ENCODE measurements at regions not wholly inside any gene's neighbourhood (a gene's known extent, or its start where the extent isn't known, plus 50 kb on each side); places are given as distances from the start of the nearest gene placed in this dataset.

DNA sequence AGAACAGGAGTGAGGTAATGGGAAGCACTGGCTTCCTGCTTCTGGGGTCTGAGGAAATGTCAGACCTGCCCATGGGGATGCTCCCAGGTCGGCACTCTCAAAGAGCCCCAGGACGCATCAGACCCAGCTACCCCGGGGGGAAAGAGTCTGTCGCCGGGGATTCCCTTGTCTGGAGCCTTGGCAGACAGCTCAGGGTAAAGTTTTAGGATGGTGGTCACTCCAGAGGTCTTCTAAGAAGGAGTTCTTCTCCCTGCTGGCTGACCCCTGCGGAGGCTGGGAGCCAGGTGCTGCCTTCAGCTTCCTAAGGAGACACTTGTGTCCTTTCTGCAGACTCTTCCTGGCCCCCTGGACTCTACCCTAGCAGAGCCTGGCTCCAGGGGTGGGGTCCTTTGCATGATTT lies 61.9 kb upstream of the PSEN2 start:
- Mint-ChIP-seq H3K27ac (ENCODE audit: unreplicated experiment) (no peak overlapping the region), H3K9me3 (ENCODE audit: low read depth) (no peaks in the 10 kb centered on the region), H3K27me3 (ENCODE audit: low read depth) (no peaks in the 10 kb centered on the region), H3K36me3 (ENCODE audit: low read depth) (no peaks in the 10 kb centered on the region), H3K4me3 (ENCODE audit: unreplicated experiment) (no peak overlapping the region), H3K4me1 (ENCODE audit: low read depth) (peaks cover 16% of the 10 kb centered on the region)
- no peak for DNase-seq (ENCODE audit: low spot score)
- TF ChIP-seq, protein P1, sequence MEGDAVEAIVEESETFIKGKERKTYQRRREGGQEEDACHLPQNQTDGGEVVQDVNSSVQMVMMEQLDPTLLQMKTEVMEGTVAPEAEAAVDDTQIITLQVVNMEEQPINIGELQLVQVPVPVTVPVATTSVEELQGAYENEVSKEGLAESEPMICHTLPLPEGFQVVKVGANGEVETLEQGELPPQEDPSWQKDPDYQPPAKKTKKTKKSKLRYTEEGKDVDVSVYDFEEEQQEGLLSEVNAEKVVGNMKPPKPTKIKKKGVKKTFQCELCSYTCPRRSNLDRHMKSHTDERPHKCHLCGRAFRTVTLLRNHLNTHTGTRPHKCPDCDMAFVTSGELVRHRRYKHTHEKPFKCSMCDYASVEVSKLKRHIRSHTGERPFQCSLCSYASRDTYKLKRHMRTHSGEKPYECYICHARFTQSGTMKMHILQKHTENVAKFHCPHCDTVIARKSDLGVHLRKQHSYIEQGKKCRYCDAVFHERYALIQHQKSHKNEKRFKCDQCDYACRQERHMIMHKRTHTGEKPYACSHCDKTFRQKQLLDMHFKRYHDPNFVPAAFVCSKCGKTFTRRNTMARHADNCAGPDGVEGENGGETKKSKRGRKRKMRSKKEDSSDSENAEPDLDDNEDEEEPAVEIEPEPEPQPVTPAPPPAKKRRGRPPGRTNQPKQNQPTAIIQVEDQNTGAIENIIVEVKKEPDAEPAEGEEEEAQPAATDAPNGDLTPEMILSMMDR (IDR thresholded peaks at IDR 0.05) = no peak

DNA sequence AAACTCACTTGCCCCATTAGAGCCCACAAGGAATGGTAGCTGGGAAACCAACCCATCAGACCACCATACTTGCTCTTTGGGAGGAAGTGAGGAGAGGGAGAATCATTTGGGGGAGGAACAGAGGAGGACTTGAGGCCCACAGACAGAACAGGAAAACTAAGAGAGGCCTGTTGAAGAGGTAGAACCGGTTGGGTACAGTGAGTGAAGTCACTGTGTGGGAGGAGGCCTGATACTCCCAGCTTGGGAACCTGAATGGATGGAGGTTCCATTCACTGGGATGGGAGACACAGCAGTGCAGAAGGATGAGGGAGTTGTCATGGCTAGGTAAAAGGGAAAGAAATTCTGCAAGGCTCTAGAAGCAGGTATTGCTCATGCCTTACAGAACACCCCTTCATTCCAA lies 63.4 kb upstream of the PSEN2 start:
- Mint-ChIP-seq H3K9me3 (ENCODE audit: low read depth) (no peaks in the 10 kb centered on the region), H3K36me3 (ENCODE audit: low read depth) (no peaks in the 10 kb centered on the region), H3K4me3 (ENCODE audit: unreplicated experiment) (no peak overlapping the region), H3K27ac (ENCODE audit: unreplicated experiment) (no peak overlapping the region), H3K4me1 (ENCODE audit: low read depth) (peaks cover 16% of the 10 kb centered on the region), H3K27me3 (ENCODE audit: low read depth) (no peaks in the 10 kb centered on the region)
- DNase-seq (ENCODE audit: low spot score) = no peak
- TF ChIP-seq, protein P1 (IDR thresholded peaks at IDR 0.05) = no peak

DNA sequence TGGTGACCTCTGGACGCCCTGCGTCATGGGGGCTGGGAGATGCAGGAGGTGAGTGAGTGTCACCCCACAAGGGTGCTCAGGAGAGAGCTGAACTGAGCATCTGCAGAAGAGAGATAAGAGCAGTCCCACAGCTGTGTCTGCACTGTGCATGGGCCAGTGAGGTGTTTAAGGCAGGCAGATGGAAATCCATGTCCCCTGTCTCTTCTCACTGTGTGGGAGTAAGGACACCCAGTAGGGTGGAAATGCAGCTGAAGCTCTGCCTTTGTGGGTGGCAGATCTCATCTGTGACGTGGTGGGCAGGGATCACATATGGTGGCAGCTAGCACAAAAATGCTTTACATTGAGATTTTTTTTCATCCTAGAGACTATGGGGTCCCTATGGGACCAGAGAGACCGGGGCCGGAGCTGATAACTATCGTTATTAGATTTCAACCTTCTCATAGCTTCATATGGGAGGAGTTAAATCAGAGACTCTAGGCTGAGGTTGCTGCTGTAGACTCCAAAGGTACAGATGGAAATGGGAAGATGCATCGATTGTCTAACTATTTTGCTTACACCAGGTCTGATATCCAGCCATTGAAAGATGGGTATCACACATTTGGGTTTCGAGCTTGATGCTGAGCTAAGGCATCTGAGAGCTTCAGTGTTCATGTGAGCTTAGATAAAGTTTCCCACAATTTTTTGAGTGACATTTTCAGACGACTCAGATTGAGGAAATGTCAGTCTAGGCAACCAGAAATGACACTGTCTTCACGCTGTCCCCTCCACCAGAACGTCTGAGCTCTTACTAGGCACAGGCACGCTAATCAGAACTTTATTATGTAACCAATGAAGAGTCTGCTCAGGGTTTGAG lies 65.3 kb upstream of the PSEN2 start:
- TF ChIP-seq, protein P1 (IDR thresholded peaks at IDR 0.05) = no peak
- Mint-ChIP-seq H3K27me3 (ENCODE audit: low read depth) (no peaks in the 10 kb centered on the region), H3K4me3 (ENCODE audit: unreplicated experiment) (no peak overlapping the region), H3K36me3 (ENCODE audit: low read depth) (no peaks in the 10 kb centered on the region), H3K4me1 (ENCODE audit: low read depth) (peaks cover 6% of the 10 kb centered on the region), H3K9me3 (ENCODE audit: low read depth) (no peaks in the 10 kb centered on the region), H3K27ac (ENCODE audit: unreplicated experiment) (no peak overlapping the region)
- no peak for DNase-seq (ENCODE audit: low spot score)

DNA sequence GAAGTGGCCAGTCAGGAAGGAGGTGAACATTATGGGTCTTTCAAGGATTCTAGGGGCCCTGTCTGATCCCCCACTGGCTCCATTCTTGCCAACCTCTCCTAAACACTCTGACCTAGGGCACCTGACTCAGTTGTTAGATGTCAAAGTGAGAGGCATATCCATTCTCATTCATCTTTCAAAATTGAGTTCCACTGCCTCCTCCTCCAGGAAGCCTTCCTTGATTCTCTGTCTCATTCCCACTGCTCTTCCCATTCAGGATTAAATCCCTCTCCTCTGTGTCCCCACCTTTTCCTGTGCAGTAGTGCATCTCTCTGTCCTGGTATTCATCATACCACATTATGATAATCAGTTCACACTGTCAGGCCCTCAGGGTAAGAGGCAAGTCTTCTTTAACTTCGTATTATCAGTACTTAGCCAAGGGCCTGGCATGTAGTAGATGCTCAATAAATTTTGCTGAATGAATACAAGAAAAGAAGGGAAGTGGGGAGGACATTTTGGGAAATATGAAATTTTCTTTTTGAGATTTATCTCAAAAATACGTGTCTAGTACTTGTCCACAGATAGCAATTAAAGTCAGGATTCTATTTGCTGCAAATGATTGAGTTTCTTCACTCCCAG lies 61.8 kb upstream of the ITPKB start:
- TF ChIP-seq, protein P1 (IDR thresholded peaks at IDR 0.05) = no peak
- H3K27ac Mint-ChIP-seq (ENCODE audit: unreplicated experiment) = no peak overlapping the region
- no peaks in the 10 kb centered on the region for H3K4me1 Mint-ChIP-seq (ENCODE audit: low read depth)
- no peaks in the 10 kb centered on the region for H3K9me3 Mint-ChIP-seq (ENCODE audit: low read depth)
- no peaks in the 10 kb centered on the region for H3K36me3 Mint-ChIP-seq (ENCODE audit: low read depth)
- DNase-seq (ENCODE audit: low spot score) = no peak
- H3K27me3 Mint-ChIP-seq (ENCODE audit: low read depth) = peaks cover 2% of the 10 kb centered on the region
- no peak overlapping the region for H3K4me3 Mint-ChIP-seq (ENCODE audit: unreplicated experiment)

DNA sequence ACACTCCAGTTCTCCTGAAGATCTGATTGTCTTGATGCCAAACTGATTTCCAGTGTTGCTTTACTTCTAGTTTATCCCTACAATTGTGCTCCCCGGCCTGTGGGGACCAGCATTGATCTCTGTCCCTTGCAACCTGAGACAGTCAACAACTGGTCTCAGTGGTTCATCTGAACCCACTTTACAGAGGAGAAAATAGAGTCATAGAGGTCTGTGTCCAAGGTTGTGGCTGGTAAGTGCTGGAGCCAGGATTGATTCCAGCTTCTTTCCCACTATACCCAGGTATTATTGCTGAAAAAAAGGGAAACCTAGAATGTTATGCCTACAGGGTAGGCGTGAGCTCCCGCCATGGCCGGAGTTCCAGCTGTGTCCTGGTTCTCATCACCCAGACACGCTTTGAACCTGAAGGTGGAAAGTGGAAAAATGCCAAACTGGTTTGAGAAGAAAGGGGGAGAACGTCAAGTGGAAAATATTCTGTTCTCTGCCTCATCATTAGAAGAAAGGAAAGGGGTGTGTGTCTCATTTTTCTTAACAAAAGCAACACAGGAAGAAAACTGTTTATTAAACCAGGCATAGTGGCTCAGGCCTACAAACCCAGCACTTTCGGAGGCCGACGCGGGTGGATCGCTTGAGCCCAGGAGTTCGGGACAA lies 60.7 kb upstream of the ITPKB start:
- Mint-ChIP-seq H3K27ac (ENCODE audit: unreplicated experiment) (no peak overlapping the region), H3K9me3 (ENCODE audit: low read depth) (no peaks in the 10 kb centered on the region), H3K36me3 (ENCODE audit: low read depth) (no peaks in the 10 kb centered on the region), H3K4me1 (ENCODE audit: low read depth) (no peaks in the 10 kb centered on the region), H3K4me3 (ENCODE audit: unreplicated experiment) (no peak overlapping the region), H3K27me3 (ENCODE audit: low read depth) (peaks cover 3% of the 10 kb centered on the region)
- no peak for DNase-seq (ENCODE audit: low spot score)
- TF ChIP-seq, protein P1 (IDR thresholded peaks at IDR 0.05) = no peak

All from chondrocyte (in vitro differentiated cells).